ENCODE measurements at regions not wholly inside any gene's neighbourhood (a gene's known extent, or its start where the extent isn't known, plus 50 kb on each side); places are given as distances from the start of the nearest gene placed in this dataset.

- TF ChIP-seq CTCF (optimal IDR thresholded peaks at IDR 0.05 in 1 of 3, IDR thresholded peaks at IDR 0.05 in 1 of 3, conservative IDR thresholded peaks at IDR 0.05 in 1 of 3; ENCODE audit: extremely low read depth in 1 of 3, insufficient read depth in 2 of 3, low read length in 3 of 3) (no peak), EZH2 (IDR thresholded peaks at IDR 0.05; ENCODE audit: low read length) (no peak)
These were observed 99.0 kb downstream of the IER5 start for GRCh38 chr1:181187337-181188126.
